HG03354 (cell line): ENCODE measurements at regions not wholly inside any gene's neighbourhood (a gene's known extent, or its start where the extent isn't known, plus 50 kb on each side); places are given as distances from the start of the nearest gene placed in this dataset.

Experiments
- ATAC-seq: cut with Tn5 transposase; IDR thresholded peaks from one replicate; pipeline ENCODE4 v1.9.1; 2021; ENCODE audit warnings: mild to moderate bottlenecking; ENCODE audit not compliant: unreplicated experiment, poor library complexity, severe bottlenecking

- ATAC-seq: no peak
Observed at GRCh38 chr4:123561525-123561924, 164.9 kb downstream of the SPRY1 start.

- ATAC-seq: no peak
Observed at GRCh38 chr4:123562994-123563750, 166.6 kb downstream of the SPRY1 start.

- ATAC-seq: peak; percentile 100
Observed at GRCh38 chr4:123564758-123565346, 168.3 kb downstream of the SPRY1 start.

- no peak for ATAC-seq
Observed at GRCh38 chr4:123568936-123569335, 172.3 kb downstream of the SPRY1 start.

GRCh38 chr4:123569541-123569940 lies 172.9 kb downstream of the SPRY1 start:
- no peak for ATAC-seq

- no peak for ATAC-seq
Observed at GRCh38 chr4:123573866-123574508, 177.4 kb downstream of the SPRY1 start.

GRCh38 chr4:123575291-123575690 lies 178.7 kb downstream of the SPRY1 start:
- ATAC-seq: no peak

GRCh38 chr4:123577225-123577906 lies 180.8 kb downstream of the SPRY1 start:
- no peak for ATAC-seq

- ATAC-seq: no peak
Observed at GRCh38 chr4:123578276-123579029, 181.9 kb downstream of the SPRY1 start.

- no peak for ATAC-seq
Observed at GRCh38 chr4:123579961-123580360, 183.4 kb downstream of the SPRY1 start.

- ATAC-seq: no peak
Observed at GRCh38 chr4:123580981-123581664, 184.5 kb downstream of the SPRY1 start.

GRCh38 chr4:123581802-123582201 lies 185.2 kb downstream of the SPRY1 start:
- ATAC-seq: no peak

- no peak for ATAC-seq
Observed at GRCh38 chr4:123583043-123583442, 186.4 kb downstream of the SPRY1 start.

- ATAC-seq: no peak
Observed at GRCh38 chr4:123585111-123585510, 188.5 kb downstream of the SPRY1 start.

- ATAC-seq: peak; percentile 15
Observed at GRCh38 chr4:123587983-123588494, 191.4 kb downstream of the SPRY1 start.

- peak; percentile 88 for ATAC-seq
Observed at GRCh38 chr4:123588631-123589241, 192.1 kb downstream of the SPRY1 start.

GRCh38 chr4:123589301-123589700 lies 192.7 kb downstream of the SPRY1 start:
- ATAC-seq: no peak

GRCh38 chr4:123591875-123592274 lies 195.3 kb downstream of the SPRY1 start:
- ATAC-seq: no peak

GRCh38 chr4:123593655-123594054 lies 197.1 kb downstream of the SPRY1 start:
- ATAC-seq: no peak
